HepG2 (cell line): ENCODE measurements at regions not wholly inside any gene's neighbourhood (a gene's known extent, or its start where the extent isn't known, plus 50 kb on each side); places are given as distances from the start of the nearest gene placed in this dataset.

Experiments used
- ATAC-seq: fragments of 200-7000 bp; cut with Tn5 transposase; 3 replicates; pipeline ENCODE4 v1.9.1; 2020; ENCODE audit warnings: mild to moderate bottlenecking, moderate library complexity
- BruUV-seq: library from RNA; stranded (reverse); fragments of 400-500 nt; replicated peaks from 2 replicates; lab custom pipeline; 2021; lab: Mats Ljungman, UMichigan
- CTCF ChIA-PET: fragments of 300-600 bp; formaldehyde crosslinking; extraction: SDS; loops from one replicate; lab custom pipeline; 2021; ENCODE audit warnings: low total read pairs, inconsistent platforms, low intra/inter-chr PET ratio; lab: Yijun Ruan, JAX
- POLR2A ChIA-PET: fragments of 350-600 bp; sonication (Branson Sonifier 250); formaldehyde crosslinking; loops from one replicate; lab custom pipeline; 2020; ENCODE audit warnings: antibody characterized with exemption, inconsistent platforms; lab: Yijun Ruan, JAX
- DNase-seq: peaks from one replicate; pipeline ENCODE4 v3.0.0-alpha.2; 2015; ENCODE audit warnings: low spot score
- FAIRE-seq: peaks from 3 replicates; lab custom pipeline; 2011; peaks lifted over from hg19 to GRCh38; lab: Jason Lieb, UNC
- H2AFZ ChIP-seq: one replicate; pipeline ENCODE4 v1.6.1; 2011; ENCODE audit warnings: low read length, inconsistent platforms
- H3K27ac ChIP-seq: fragments of 300-600 bp; 3 replicates; pipeline ENCODE4 v1.8.0; 2011; ENCODE audit warnings: mixed run types, mild to moderate bottlenecking, mixed read lengths, low read length, inconsistent platforms; ENCODE audit not compliant: insufficient read depth; ENCODE audit errors: extremely low read length
- H3K27me3 ChIP-seq, 2 experiments: fragments of 200-600 bp in 1 of 2; 2 replicates in 1 of 2; 3 replicates in 1 of 2; pipeline versions ENCODE4 v1.6.0 to v1.8.0; 2011; ENCODE audit warnings: low read length in 2 of 2, mild to moderate bottlenecking in 2 of 2, moderate library complexity in 2 of 2, inconsistent platforms in 1 of 2; ENCODE audit not compliant: insufficient read depth in 2 of 2, control insufficient read depth in 1 of 2
- H3K36me3 ChIP-seq, 2 experiments: fragments of 200-600 bp in 1 of 2; replicated peaks in 1 of 2; 2 replicates in 1 of 2; 3 replicates in 1 of 2; pipeline versions ENCODE4 v1.5.1 to v1.8.0; 2011; ENCODE audit warnings: low read length in 2 of 2, inconsistent platforms in 1 of 2; ENCODE audit not compliant: insufficient read depth in 2 of 2, control insufficient read depth in 1 of 2
- H3K4me1 ChIP-seq: 2 replicates; pipeline ENCODE4 v1.5.1; 2012; ENCODE audit warnings: low read length, inconsistent platforms; ENCODE audit not compliant: insufficient read depth
- H3K4me2 ChIP-seq: 2 replicates; pipeline ENCODE4 v1.6.0; 2011; ENCODE audit warnings: low read depth, low read length, inconsistent platforms
- H3K4me3 ChIP-seq, 3 experiments: fragments of 200-600 bp in 1 of 3; sonication (generic), shearing (Covaris generic) in 1 of 3; replicated peaks in 1 of 3; 2 replicates each; pipeline ENCODE4 v1.5.1; 2011 to 2016; ENCODE audit warnings: low read length in 3 of 3, inconsistent platforms in 2 of 3, low read depth in 2 of 3, mild to moderate bottlenecking in 2 of 3, control low read depth in 1 of 3, mixed read lengths in 1 of 3; ENCODE audit not compliant: insufficient read depth in 1 of 3
- H3K79me2 ChIP-seq: one replicate; pipeline ENCODE4 v1.6.1; 2011; ENCODE audit warnings: low read length, inconsistent platforms; ENCODE audit not compliant: insufficient read depth
- H3K9ac ChIP-seq: 2 replicates; pipeline ENCODE4 v1.6.0; 2011; ENCODE audit warnings: mild to moderate bottlenecking, low read depth, low read length, inconsistent platforms; ENCODE audit not compliant: insufficient read depth
- H3K9me3 ChIP-seq: 2 replicates; pipeline ENCODE4 v1.5.1; 2012; ENCODE audit warnings: mild to moderate bottlenecking, low read length
- H4K20me1 ChIP-seq: 2 replicates; pipeline ENCODE4 v1.6.0; 2011; ENCODE audit warnings: inconsistent platforms, mild to moderate bottlenecking, low read length, moderate library complexity; ENCODE audit not compliant: insufficient read depth
- ARID3A ChIP-seq: IDR thresholded peaks from 2 replicates; pipeline ENCODE4 v1.6.1; 2012; ENCODE audit warnings: low read depth, low read length, improper control_type of control experiment
- CHD4 ChIP-seq: fragments of 200-600 bp; sonication (generic); IDR thresholded peaks from 2 replicates; pipeline ENCODE4 v1.7.0; 2017; ENCODE audit warnings: mild to moderate bottlenecking, low read length, borderline replicate concordance
- CTCF ChIP-seq: sonication (generic); formaldehyde crosslinking; IDR thresholded peaks from 2 replicates; pipeline ENCODE4 v1.5.0; 2020; ENCODE audit warnings: mild to moderate bottlenecking, missing genetic modification reagents, moderate library complexity
- DDIT3 ChIP-seq: sonication (generic); formaldehyde crosslinking; IDR thresholded peaks from 2 replicates; pipeline ENCODE4 v1.4.0; 2020; ENCODE audit warnings: mild to moderate bottlenecking, missing genetic modification reagents
- ZNF883 ChIP-seq: sonication (generic); formaldehyde crosslinking; IDR thresholded peaks from 2 replicates; pipeline ENCODE4 v1.5.1; 2020; ENCODE audit warnings: mild to moderate bottlenecking, missing genetic modification reagents; ENCODE audit errors: not compliant biosample characterization
- ZSCAN20 ChIP-seq: sonication (generic); formaldehyde crosslinking; IDR thresholded peaks from 2 replicates; pipeline ENCODE4 v1.4.0; 2020; ENCODE audit warnings: missing genetic modification reagents, mild to moderate bottlenecking, borderline replicate concordance
- WGBS: methylation state at CpG from one replicate; pipeline ENCODE4 v1.1.6; 2017; ENCODE audit warnings: low lambda C conversion rate; 5-methylcytosine and 5-hydroxymethylcytosine counted together
- in situ Hi-C: cut with HindIII; loops from 2 replicates; pipeline ENCODE4 v1.10.0; 2017; ENCODE audit warnings: low pct_unique_long_range_greater_than_20kb; ENCODE audit not compliant: extremely low pct_ligation_motif_present
- intact Hi-C: fragments of 100-400 bp; cut with micrococcal nuclease; formaldehyde crosslinking; loops from one replicate; pipeline ENCODE4 v1.10.0; 2022; ENCODE audit not compliant: unreplicated experiment

GRCh38 chr3:116833202-116833601 lies 123.6 kb downstream of the TUSC7 start (continued):
- TF ChIP-seq CTCF (CRISPR knock-in tag) (no peak), ARID3A (no peak), CHD4 (no peak)

GRCh38 chr3:116834816-116835215 lies 125.2 kb downstream of the TUSC7 start:
- Histone ChIP-seq H3K9me3 (no peaks in the 10 kb centered on the region), H3K27ac (no peak overlapping the region), H3K4me2 (no peak overlapping the region), H3K9ac (no peak overlapping the region), H3K79me2 (no peaks in the 10 kb centered on the region), H3K27me3 (no peaks in the 10 kb centered on the region), H2AFZ (no peak overlapping the region), H4K20me1 (no peaks in the 10 kb centered on the region), H3K4me1 (no peaks in the 10 kb centered on the region), H3K4me3 (no peak overlapping the region), H3K36me3 (no peaks in the 10 kb centered on the region)
- DNase-seq (no peak), ATAC-seq (no peak), FAIRE-seq (no peak)
- WGBS = 47% methylated on average over 1 of the region's 1 CpG
- ChIA-PET CTCF (no interaction called here), POLR2A (no interaction called here)
- in situ Hi-C loops (no loop called here), intact Hi-C loops (no loop called here)
- TF ChIP-seq DDIT3 (CRISPR knock-in tag) (no peak), ZNF883 (CRISPR knock-in tag) (no peak), ZSCAN20 (CRISPR knock-in tag) (no peak)
- no TSS peak for BruUV-seq
